Omental fat pad (tissue), 3 donors: ENCODE measurements at regions not wholly inside any gene's neighbourhood (a gene's known extent, or its start where the extent isn't known, plus 50 kb on each side); places are given as distances from the start of the nearest gene placed in this dataset.

Experiments used
- ATAC-seq: fragments of 150-250 bp; one replicate; pipeline ENCODE4 v1.9.1; 2016; ENCODE audit warnings: mild to moderate bottlenecking, moderate library complexity; ENCODE audit not compliant: low FRiP score
- DNase-seq: peaks from one replicate; pipeline ENCODE4 v3.0.0-alpha.2; 2019; ENCODE audit warnings: low spot score
- CTCF ChIP-seq, 3 donors: fragments of 450-650 bp; IDR thresholded peaks; one replicate each; pipeline ENCODE4 v1.5.1; 2016 to 2017; ENCODE audit warnings: antibody characterized with exemption in 3 of 3, mild to moderate bottlenecking in 3 of 3, moderate library complexity in 2 of 3

GRCh38 chr10:15442056-15442455 is 71.0 kb upstream of the FAM171A1 start:
- TF ChIP-seq CTCF (IDR thresholded peaks at IDR 0.05) = no peak
- ATAC-seq = no peak

GRCh38 chr10:15440204-15440711 is 69.2 kb upstream of the FAM171A1 start:
- DNase-seq (no peak), ATAC-seq (no peak)
- no peak for TF ChIP-seq CTCF (IDR thresholded peaks at IDR 0.05)

More at GRCh38 chr10:15442056-15442455, 71.0 kb upstream of the FAM171A1 start:
- no peak for DNase-seq

- DNase-seq (no peak), ATAC-seq (peak; percentile 87)
- no peak for TF ChIP-seq CTCF (IDR thresholded peaks at IDR 0.05)
Measured at GRCh38 chr10:15439341-15439842, 68.3 kb upstream of the FAM171A1 start.

DNA sequence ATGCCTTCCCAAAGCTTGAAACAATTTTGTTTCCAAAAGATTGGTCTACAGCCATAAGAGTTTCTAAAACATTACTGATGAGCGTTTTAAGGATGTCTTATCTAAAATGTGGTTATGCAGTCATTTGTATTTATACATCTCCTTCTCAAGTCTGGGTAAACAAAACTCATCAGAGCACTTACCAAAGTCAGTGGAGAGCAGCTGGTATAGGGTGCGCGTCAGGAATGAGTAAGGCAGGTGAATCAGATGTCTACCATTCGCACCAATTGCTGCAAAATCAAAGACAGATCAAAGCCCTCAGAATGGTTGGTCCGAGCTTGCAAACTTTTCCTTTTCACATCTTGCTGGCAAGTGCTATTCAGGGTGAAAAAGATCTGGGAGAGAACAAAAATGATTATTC is 65.6 kb upstream of the FAM171A1 start:
- no peak for DNase-seq
- TF ChIP-seq CTCF (IDR thresholded peaks at IDR 0.05) = no peak
- no peak for ATAC-seq

DNA sequence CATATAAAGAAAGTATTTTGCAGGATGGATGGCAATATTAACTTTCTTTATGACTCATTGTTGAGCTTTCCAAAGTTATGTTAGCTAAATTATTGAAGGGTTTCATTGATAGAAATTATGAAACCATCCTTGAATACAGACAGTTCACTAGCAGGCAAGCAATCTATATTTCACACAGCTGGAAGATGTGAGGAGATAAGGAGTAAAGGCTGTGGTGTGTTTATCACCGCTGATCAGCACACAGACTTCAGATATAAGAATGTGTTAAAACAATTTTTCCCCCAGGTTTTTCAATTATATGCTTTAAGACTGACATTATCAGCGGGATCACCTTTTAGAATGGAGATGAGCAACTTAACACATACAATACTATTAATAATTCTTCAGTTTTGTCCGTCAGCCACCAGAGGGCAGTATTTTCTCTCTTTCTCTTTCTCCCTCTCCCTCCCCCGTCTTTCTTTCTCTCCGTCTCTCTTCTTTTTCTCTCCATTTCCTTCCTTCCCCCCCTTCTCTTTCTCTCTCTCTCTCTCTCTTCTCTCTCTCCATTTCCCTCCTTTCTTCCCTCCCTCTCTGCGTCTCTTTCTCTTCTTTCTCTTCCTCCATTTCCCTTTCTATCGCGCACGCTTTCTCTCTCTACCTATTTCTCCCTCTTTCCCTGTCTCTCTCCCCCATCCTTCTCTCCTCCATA is 62.9 kb upstream of the FAM171A1 start:
- ATAC-seq = no peak
- DNase-seq = no peak
- TF ChIP-seq CTCF (IDR thresholded peaks at IDR 0.05) = peak in 1 of 3 donors; percentile 19

- no peak for TF ChIP-seq CTCF (IDR thresholded peaks at IDR 0.05)
- no peak for DNase-seq
- ATAC-seq = no peak
Measured at GRCh38 chr10:15432266-15432665, 61.2 kb upstream of the FAM171A1 start.
